Left lung (tissue), 4 donors: ENCODE measurements at regions not wholly inside any gene's neighbourhood (a gene's known extent, or its start where the extent isn't known, plus 50 kb on each side); places are given as distances from the start of the nearest gene placed in this dataset.

Experiments
- ATAC-seq: fragments of 200-7000 bp; cut with Tn5 transposase; one replicate; pipeline ENCODE4 v1.9.1; 2020; ENCODE audit warnings: moderate library complexity
- DNase-seq, 4 donors: peaks; one replicate each; pipeline ENCODE4 v3.0.0-alpha.2; 2013 to 2020
- H3K27ac ChIP-seq, 2 donors: fragments of 200-600 bp; sonication (generic) in 1 of 2; one replicate each; pipeline versions ENCODE4 v1.5.0 to v1.8.0; 2020 to 2021
- H3K27me3 ChIP-seq, 2 donors: fragments of 200-600 bp; sonication (generic) in 1 of 2; one replicate each; pipeline versions ENCODE4 v1.5.0 to v1.8.0; 2020 to 2021
- H3K36me3 ChIP-seq, 2 donors: fragments of 200-600 bp; sonication (generic) in 1 of 2; one replicate each; pipeline versions ENCODE4 v1.5.0 to v1.8.0; 2020 to 2021
- H3K4me1 ChIP-seq, 2 donors: fragments of 200-600 bp; one replicate each; pipeline ENCODE4 v1.8.0; 2021
- H3K4me3 ChIP-seq, 2 donors: fragments of 200-600 bp; sonication (generic) in 1 of 2; one replicate each; pipeline versions ENCODE4 v1.5.0 to v1.8.0; 2020 to 2021; ENCODE audit warnings: mild to moderate bottlenecking in 1 of 2
- H3K9me3 ChIP-seq, 2 donors: fragments of 200-600 bp; sonication (generic) in 1 of 2; one replicate each; pipeline versions ENCODE4 v1.5.0 to v1.8.0; 2020 to 2021
- intact Hi-C, 2 donors: fragments of 100-400 bp; cut with DNase I; formaldehyde crosslinking; loops; one replicate each; pipeline versions ENCODE4 v1.11.2 to v1.14.2; 2022
- TF ChIP-seq, protein P1 (sequence below), 2 donors: fragments of 200-600 bp; sonication (generic) in 1 of 2; IDR thresholded peaks; one replicate each; pipeline versions ENCODE4 v1.5.0 to v1.8.0; 2021; ENCODE audit warnings: antibody characterized with exemption in 2 of 2
- donor health status: DM: no; HTN: yes; CAD: no.
- donor health status: DM: no; HTN: no; CAD: no.

DNA sequence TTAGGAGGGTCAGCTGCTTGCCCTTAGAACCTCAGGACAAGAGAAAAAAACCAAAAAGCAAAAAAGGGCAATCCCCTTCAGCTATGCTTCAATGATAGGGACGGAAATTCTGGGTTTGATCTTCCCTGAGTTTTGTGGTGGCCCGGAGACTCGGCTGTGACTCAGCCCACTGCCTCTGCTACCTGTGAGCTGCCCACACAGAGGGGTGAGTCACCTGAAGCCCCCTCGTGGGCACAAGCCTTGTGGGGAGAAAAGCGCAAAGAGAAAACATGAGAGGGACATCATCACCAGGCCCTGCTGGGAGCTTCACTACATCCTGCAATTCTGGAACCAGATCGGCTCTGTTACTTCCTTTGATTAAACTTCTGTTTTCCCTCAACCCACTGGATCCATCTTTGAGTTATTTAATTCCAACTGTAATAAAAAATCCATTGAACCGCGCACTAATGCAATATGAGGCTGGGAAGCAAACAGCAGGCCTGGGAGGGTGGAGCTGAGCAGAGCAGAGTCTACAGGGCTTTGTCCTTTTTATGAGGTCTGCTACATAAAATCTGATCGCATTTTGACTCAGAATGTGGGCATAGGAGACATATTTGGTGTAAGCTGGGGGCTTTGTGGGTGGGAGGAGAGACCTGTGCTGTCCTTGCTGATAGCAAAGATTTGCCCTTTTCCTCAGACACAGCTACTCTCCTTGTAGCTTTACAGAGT is 58.7 kb upstream of the STUM start:
- ATAC-seq = no peak

GRCh38 chr1:226490426-226490809 is 58.1 kb upstream of the STUM start:
- DNase-seq (no peak), ATAC-seq (no peak)
- Histone ChIP-seq H3K27me3 (no peaks in the 10 kb centered on the region), H3K4me3 (no peak overlapping the region), H3K4me1 (no peaks in the 10 kb centered on the region), H3K27ac (no peak overlapping the region), H3K36me3 (no peaks in the 10 kb centered on the region), H3K9me3 (no peaks in the 10 kb centered on the region)
- TF ChIP-seq, protein P1, sequence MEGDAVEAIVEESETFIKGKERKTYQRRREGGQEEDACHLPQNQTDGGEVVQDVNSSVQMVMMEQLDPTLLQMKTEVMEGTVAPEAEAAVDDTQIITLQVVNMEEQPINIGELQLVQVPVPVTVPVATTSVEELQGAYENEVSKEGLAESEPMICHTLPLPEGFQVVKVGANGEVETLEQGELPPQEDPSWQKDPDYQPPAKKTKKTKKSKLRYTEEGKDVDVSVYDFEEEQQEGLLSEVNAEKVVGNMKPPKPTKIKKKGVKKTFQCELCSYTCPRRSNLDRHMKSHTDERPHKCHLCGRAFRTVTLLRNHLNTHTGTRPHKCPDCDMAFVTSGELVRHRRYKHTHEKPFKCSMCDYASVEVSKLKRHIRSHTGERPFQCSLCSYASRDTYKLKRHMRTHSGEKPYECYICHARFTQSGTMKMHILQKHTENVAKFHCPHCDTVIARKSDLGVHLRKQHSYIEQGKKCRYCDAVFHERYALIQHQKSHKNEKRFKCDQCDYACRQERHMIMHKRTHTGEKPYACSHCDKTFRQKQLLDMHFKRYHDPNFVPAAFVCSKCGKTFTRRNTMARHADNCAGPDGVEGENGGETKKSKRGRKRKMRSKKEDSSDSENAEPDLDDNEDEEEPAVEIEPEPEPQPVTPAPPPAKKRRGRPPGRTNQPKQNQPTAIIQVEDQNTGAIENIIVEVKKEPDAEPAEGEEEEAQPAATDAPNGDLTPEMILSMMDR (IDR thresholded peaks at IDR 0.05) = no peak
- intact Hi-C loops = no loop called here

More for the DNA sequence above, 58.7 kb upstream of the STUM start:
- no peak for DNase-seq
- H3K4me3 ChIP-seq = no peak overlapping the region
- TF ChIP-seq, protein P1 (IDR thresholded peaks at IDR 0.05) = no peak
- intact Hi-C loops = no loop called here
- H3K36me3 ChIP-seq = no peaks in the 10 kb centered on the region
- H3K9me3 ChIP-seq = no peaks in the 10 kb centered on the region
- no peak overlapping the region for H3K27ac ChIP-seq
- H3K27me3 ChIP-seq = no peaks in the 10 kb centered on the region
- H3K4me1 ChIP-seq = no peaks in the 10 kb centered on the region

DNA sequence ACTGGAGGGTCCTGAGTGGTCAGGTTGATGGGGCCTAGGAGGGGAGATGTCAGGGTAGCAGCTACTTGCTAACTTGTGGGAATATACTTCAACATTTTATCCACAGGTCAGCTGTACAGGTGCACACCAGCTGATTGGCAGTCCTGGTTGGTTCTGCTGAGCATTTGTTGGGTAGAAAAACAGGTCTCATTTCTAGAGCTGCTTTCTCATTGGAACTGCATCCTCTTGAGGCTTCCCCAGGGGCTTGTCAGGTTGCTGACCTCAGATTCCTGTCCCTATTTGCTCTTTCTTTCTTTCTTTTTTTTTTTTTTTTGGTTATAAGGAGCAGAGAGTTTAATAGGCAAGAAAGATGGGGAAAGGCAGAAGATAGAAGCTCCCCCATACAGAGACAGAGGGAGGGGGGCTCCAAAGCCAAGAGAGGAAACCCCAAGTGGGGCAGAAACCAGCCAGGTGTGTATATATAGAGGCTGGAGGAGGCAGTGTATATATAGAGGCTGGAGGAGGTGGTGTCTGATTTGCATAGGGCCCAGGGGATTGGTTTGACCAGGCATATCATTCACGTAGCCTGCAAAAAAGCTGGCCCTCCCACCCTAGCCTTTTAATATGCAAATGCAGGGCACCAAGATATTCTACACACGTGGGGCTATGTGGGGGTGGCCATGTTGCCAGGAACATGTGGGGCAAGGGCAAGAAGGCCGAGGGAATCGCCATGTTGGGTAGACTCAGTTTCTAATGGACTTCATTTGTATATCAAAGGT is 57.3 kb upstream of the STUM start:
- Histone ChIP-seq H3K27me3 (no peaks in the 10 kb centered on the region), H3K27ac (no peak overlapping the region), H3K4me1 (no peaks in the 10 kb centered on the region), H3K9me3 (no peaks in the 10 kb centered on the region), H3K36me3 (no peaks in the 10 kb centered on the region), H3K4me3 (no peak overlapping the region)
- TF ChIP-seq, protein P1 (IDR thresholded peaks at IDR 0.05) = no peak
- DNase-seq (no peak), ATAC-seq (no peak)
- intact Hi-C loops = no loop called here

GRCh38 chr1:226492426-226493137 is 56.0 kb upstream of the STUM start:
- H3K27ac ChIP-seq = no peak overlapping the region
- TF ChIP-seq, protein P1 (IDR thresholded peaks at IDR 0.05) = no peak
- no peaks in the 10 kb centered on the region for H3K36me3 ChIP-seq
- intact Hi-C loops = no loop called here
- no peaks in the 10 kb centered on the region for H3K27me3 ChIP-seq
- H3K4me1 ChIP-seq = no peaks in the 10 kb centered on the region
- no peak overlapping the region for H3K4me3 ChIP-seq
- no peak for ATAC-seq
- no peaks in the 10 kb centered on the region for H3K9me3 ChIP-seq
- DNase-seq = no peak

DNA sequence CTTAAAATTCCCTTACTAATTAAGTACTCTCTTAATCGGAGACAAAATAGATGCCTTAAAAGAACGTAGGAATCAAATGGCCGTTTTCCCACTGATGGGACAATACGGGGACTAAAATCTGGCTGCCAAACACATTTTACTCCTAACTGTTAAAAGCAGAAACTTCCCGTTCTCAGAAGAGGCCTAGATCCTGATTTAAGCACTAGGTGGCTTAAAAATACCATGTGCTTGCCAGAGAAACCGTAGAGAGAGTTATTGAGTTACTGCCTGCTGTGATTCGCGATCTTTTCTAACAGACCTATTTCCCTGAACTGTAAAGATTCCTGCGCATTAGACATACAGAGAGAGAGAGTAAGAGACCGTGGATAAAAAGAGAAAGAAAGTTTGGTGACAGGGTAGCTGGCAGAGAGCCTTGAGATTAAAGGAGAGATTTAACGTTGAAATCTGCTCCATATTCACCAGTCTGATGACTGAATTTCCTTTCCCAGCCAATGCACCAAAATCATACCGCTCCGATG is 54.4 kb upstream of the STUM start:
- no peaks in the 10 kb centered on the region for H3K27me3 ChIP-seq

More for the DNA sequence above, 54.4 kb upstream of the STUM start:
- ATAC-seq (no peak), DNase-seq (no peak)
- intact Hi-C loops = no loop called here
- TF ChIP-seq, protein P1 (IDR thresholded peaks at IDR 0.05) = no peak
- H3K36me3 ChIP-seq = no peaks in the 10 kb centered on the region
- no peak overlapping the region for H3K27ac ChIP-seq
- H3K9me3 ChIP-seq = no peaks in the 10 kb centered on the region
- H3K4me3 ChIP-seq = no peak overlapping the region
- no peaks in the 10 kb centered on the region for H3K4me1 ChIP-seq
